A673 (cell line): ENCODE measurements at regions not wholly inside any gene's neighbourhood (a gene's known extent, or its start where the extent isn't known, plus 50 kb on each side); places are given as distances from the start of the nearest gene placed in this dataset.

Source experiments
- BruUV-seq: library from RNA; stranded (reverse); fragments of 400-500 nt; replicated peaks from 2 replicates; lab custom pipeline; 2021; lab: Mats Ljungman, UMichigan
- CTCF ChIA-PET: fragments of 300-600 bp; sonication (Branson Sonifier 250); formaldehyde crosslinking; loops from one replicate; lab custom pipeline; 2022; ENCODE audit warnings: antibody characterized with exemption; lab: Charles Lee
- POLR2A ChIA-PET: fragments of 300-600 bp; sonication (Branson Sonifier 250); formaldehyde crosslinking; loops from one replicate; lab custom pipeline; 2022; ENCODE audit warnings: antibody characterized with exemption; ENCODE audit not compliant: low non-redundant PET; lab: Charles Lee
- DNase-seq: peaks from one replicate; pipeline ENCODE4 v3.0.0-alpha.2; 2015; ENCODE audit warnings: low spot score
- H3K27ac ChIP-seq: fragments of 200-600 bp; sonication (generic); 2 replicates; pipeline ENCODE4 v1.5.1; 2016; ENCODE audit warnings: mixed run types, low read depth, mild to moderate bottlenecking, mixed read lengths, antibody characterized with exemption, low read length; ENCODE audit not compliant: poor library complexity, severe bottlenecking
- H3K27me3 ChIP-seq: fragments of 200-600 bp; sonication (generic); replicated peaks from 2 replicates; pipeline ENCODE4 v1.6.1; 2017; ENCODE audit warnings: mixed run types, low read depth, mild to moderate bottlenecking, mixed read lengths, antibody characterized with exemption, low read length; ENCODE audit not compliant: insufficient read depth, poor library complexity
- H3K36me3 ChIP-seq: fragments of 200-600 bp; sonication (generic); 2 replicates; pipeline ENCODE4 v1.6.1; 2016; ENCODE audit warnings: mixed run types, mild to moderate bottlenecking, mixed read lengths, antibody characterized with exemption, low read length; ENCODE audit not compliant: insufficient read depth, poor library complexity, severe bottlenecking
- H3K4me1 ChIP-seq: fragments of 200-600 bp; sonication (generic); 2 replicates; pipeline ENCODE4 v1.6.1; 2017; ENCODE audit warnings: mixed run types, mild to moderate bottlenecking, mixed read lengths, antibody characterized with exemption, low read length; ENCODE audit not compliant: insufficient read depth, poor library complexity, severe bottlenecking
- H3K4me3 ChIP-seq: fragments of 200-600 bp; sonication (generic); 2 replicates; pipeline ENCODE4 v1.5.1; 2016; ENCODE audit warnings: low read depth, mixed run types, mild to moderate bottlenecking, mixed read lengths, low read length; ENCODE audit not compliant: poor library complexity, severe bottlenecking
- H3K9me3 ChIP-seq: fragments of 200-600 bp; sonication (generic); 2 replicates; pipeline ENCODE4 v1.6.1; 2016; ENCODE audit warnings: mixed run types, low read depth, mild to moderate bottlenecking, mixed read lengths, antibody characterized with exemption, low read length; ENCODE audit not compliant: poor library complexity, severe bottlenecking
- CTCF ChIP-seq: fragments of 300-800, 200-600 bp; sonication (generic); conservative IDR thresholded peaks from 2 replicates; pipeline ENCODE4 v1.5.1; 2017; ENCODE audit warnings: low read depth, mild to moderate bottlenecking, antibody characterized with exemption, low read length, moderate library complexity, mixed read lengths
- EZH2 ChIP-seq: fragments of 200-600 bp; sonication (generic); IDR thresholded peaks from 2 replicates; pipeline ENCODE4 v1.6.1; 2017; ENCODE audit warnings: borderline replicate concordance, low read depth, mild to moderate bottlenecking, mixed read lengths, antibody characterized with exemption, low read length; ENCODE audit not compliant: poor library complexity, severe bottlenecking
- intact Hi-C: fragments of 100-400 bp; cut with micrococcal nuclease; formaldehyde crosslinking; loops from one replicate; pipeline ENCODE4 v1.10.0; 2022; ENCODE audit not compliant: unreplicated experiment

- ChIA-PET CTCF (no interaction called here), POLR2A (interaction anchor here (0.6 kb wide), 1 partner anchor 57 kb away, joined by 3 read pairs; no protein-coding TSS in a partner anchor)
- no peak for DNase-seq
Measured at GRCh38 chr1:22281521-22282363, 138.8 kb upstream of the WNT4 start.

GRCh38 chr1:22282364-22282995 lies 139.6 kb upstream of the WNT4 start:
- DNase-seq = no peak
- Histone ChIP-seq H3K4me1 (no peaks in the 10 kb centered on the region), H3K27ac (no peak overlapping the region), H3K9me3 (no peaks in the 10 kb centered on the region), H3K4me3 (no peak overlapping the region), H3K27me3 (peaks cover 4% of the 10 kb centered on the region), H3K36me3 (no peaks in the 10 kb centered on the region)
- ChIA-PET CTCF (no interaction called here), POLR2A (interaction anchor here (0.6 kb wide), 1 partner anchor 57 kb away, joined by 3 read pairs; no protein-coding TSS in a partner anchor)
- BruUV-seq = no TSS peak
- TF ChIP-seq CTCF (no peak), EZH2 (no peak)
- intact Hi-C loops = no loop called here

More at GRCh38 chr1:22281521-22282363, 138.8 kb upstream of the WNT4 start:
- TF ChIP-seq EZH2 (no peak), CTCF (no peak)
- Histone ChIP-seq H3K27me3 (peaks cover 4% of the 10 kb centered on the region), H3K4me1 (no peaks in the 10 kb centered on the region), H3K9me3 (no peaks in the 10 kb centered on the region), H3K36me3 (no peaks in the 10 kb centered on the region), H3K27ac (no peak overlapping the region), H3K4me3 (no peak overlapping the region)
- no TSS peak for BruUV-seq
- intact Hi-C loops = no loop called here

- ChIA-PET POLR2A (no interaction called here), CTCF (no interaction called here)
- H3K4me1 ChIP-seq = no peaks in the 10 kb centered on the region
- no TSS peak for BruUV-seq
- H3K4me3 ChIP-seq = no peak overlapping the region
- peaks cover 4% of the 10 kb centered on the region for H3K27me3 ChIP-seq
- TF ChIP-seq CTCF = no peak
- TF ChIP-seq EZH2 = no peak
- no peak for DNase-seq
- intact Hi-C loops = no loop called here
- H3K27ac ChIP-seq = no peak overlapping the region
- H3K9me3 ChIP-seq = no peaks in the 10 kb centered on the region
- no peaks in the 10 kb centered on the region for H3K36me3 ChIP-seq
Measured at GRCh38 chr1:22283596-22283995, 140.7 kb upstream of the WNT4 start.
